ENCODE measurements at regions not wholly inside any gene's neighbourhood (a gene's known extent, or its start where the extent isn't known, plus 50 kb on each side); places are given as distances from the start of the nearest gene placed in this dataset.

GRCh38 chr3:135674508-135674907 lies 291.0 kb upstream of the PPP2R3A start:
- no peak overlapping the region for H3K27ac ChIP-seq (ENCODE audit: extremely low read depth, low read depth, low read length)
- CTCF ChIA-PET (ENCODE audit: low intra/inter-chr PET ratio): no interaction called here
- no peaks in the 10 kb centered on the region for H3K4me1 ChIP-seq (replicated peaks in 1 of 2; ENCODE audit: control insufficient read depth in 2 of 2, insufficient read depth in 2 of 2, low read length in 2 of 2)
- no peaks in the 10 kb centered on the region for H3K9me1 ChIP-seq (ENCODE audit: control insufficient read depth, insufficient read depth, low read length)
- H3K79me2 ChIP-seq (ENCODE audit: control insufficient read depth, insufficient read depth, low read length): no peaks in the 10 kb centered on the region
- no peak overlapping the region for H3K4me3 ChIP-seq
- H3K36me3 ChIP-seq (ENCODE audit: control insufficient read depth, insufficient read depth, low read length): no peaks in the 10 kb centered on the region
- H3K4me2 ChIP-seq (ENCODE audit: insufficient read depth, low read length): no peak overlapping the region
- no peak for DNase-seq (ENCODE audit: extremely low read depth in 1 of 4, low spot score in 3 of 4)
- BruUV-seq (replicated peaks): no TSS peak
- H4K20me1 ChIP-seq (replicated peaks; ENCODE audit: control insufficient read depth, insufficient read depth, low read length): no peaks in the 10 kb centered on the region
- H3K9ac ChIP-seq (ENCODE audit: insufficient read depth in 1 of 2, low read depth in 2 of 2, low read length in 2 of 2): no peak overlapping the region
- WGBS (ENCODE audit: insufficient coverage, low coverage, missing lambda C conversion rate): 0% methylated on average over 1 of the region's 3 CpGs
- TF ChIP-seq ZNF354B (CRISPR knock-in tag; IDR thresholded peaks at IDR 0.05) (no peak), HDAC3 (IDR thresholded peaks at IDR 0.05; ENCODE audit: borderline replicate concordance, partially characterized antibody) (no peak), TEAD2 (tag; IDR thresholded peaks at IDR 0.05) (no peak), FOXM1 (IDR thresholded peaks at IDR 0.05; ENCODE audit: low read depth) (no peak), FOXM1 (CRISPR knock-in tag; IDR thresholded peaks at IDR 0.05; ENCODE audit: low read depth) (no peak), MGA (IDR thresholded peaks at IDR 0.05) (no peak), FOXJ3 (CRISPR knock-in tag; IDR thresholded peaks at IDR 0.05) (no peak), ZNF121 (CRISPR knock-in tag; conservative IDR thresholded peaks at IDR 0.05) (no peak)
- TF ChIP-seq, protein P1, sequence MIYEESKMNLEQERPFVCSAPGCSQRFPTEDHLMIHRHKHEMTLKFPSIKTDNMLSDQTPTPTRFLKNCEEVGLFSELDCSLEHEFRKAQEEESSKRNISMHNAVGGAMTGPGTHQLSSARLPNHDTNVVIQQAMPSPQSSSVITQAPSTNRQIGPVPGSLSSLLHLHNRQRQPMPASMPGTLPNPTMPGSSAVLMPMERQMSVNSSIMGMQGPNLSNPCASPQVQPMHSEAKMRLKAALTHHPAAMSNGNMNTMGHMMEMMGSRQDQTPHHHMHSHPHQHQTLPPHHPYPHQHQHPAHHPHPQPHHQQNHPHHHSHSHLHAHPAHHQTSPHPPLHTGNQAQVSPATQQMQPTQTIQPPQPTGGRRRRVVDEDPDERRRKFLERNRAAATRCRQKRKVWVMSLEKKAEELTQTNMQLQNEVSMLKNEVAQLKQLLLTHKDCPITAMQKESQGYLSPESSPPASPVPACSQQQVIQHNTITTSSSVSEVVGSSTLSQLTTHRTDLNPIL (CRISPR knock-in tag; IDR thresholded peaks at IDR 0.05): no peak
- no peaks in the 10 kb centered on the region for H3K9me3 ChIP-seq (replicated peaks; ENCODE audit: control insufficient read depth, insufficient read depth, low read depth, low read length)
- no peak for ATAC-seq
- intact Hi-C loops (cut with micrococcal nuclease): no loop called here
- in situ Hi-C loops (cut with MboI): no loop called here
- no peak for FAIRE-seq
- no peak overlapping the region for H2AFZ ChIP-seq (ENCODE audit: low read depth, low read length)
- H3K27me3 ChIP-seq (ENCODE audit: control insufficient read depth in 2 of 2, insufficient read depth in 2 of 2, low read length in 2 of 2): no peaks in the 10 kb centered on the region
- POLR2A ChIA-PET: no interaction called here

Data from K562 (cell line).